C4-2B (cell line): ENCODE measurements at regions not wholly inside any gene's neighbourhood (a gene's known extent, or its start where the extent isn't known, plus 50 kb on each side); places are given as distances from the start of the nearest gene placed in this dataset.

Experiments used
- H3K27ac ChIP-seq: fragments of 450-650 bp; 2 replicates; pipeline ENCODE4 v1.5.1; 2017
- ZFX ChIP-seq: fragments of 450-650 bp; IDR thresholded peaks from 2 replicates; pipeline ENCODE4 v1.6.1; 2017
- TF ChIP-seq, protein P1 (sequence below): fragments of 450-650 bp; conservative IDR thresholded peaks from 2 replicates; pipeline ENCODE4 v1.5.1; 2017; ENCODE audit warnings: mild to moderate bottlenecking

DNA sequence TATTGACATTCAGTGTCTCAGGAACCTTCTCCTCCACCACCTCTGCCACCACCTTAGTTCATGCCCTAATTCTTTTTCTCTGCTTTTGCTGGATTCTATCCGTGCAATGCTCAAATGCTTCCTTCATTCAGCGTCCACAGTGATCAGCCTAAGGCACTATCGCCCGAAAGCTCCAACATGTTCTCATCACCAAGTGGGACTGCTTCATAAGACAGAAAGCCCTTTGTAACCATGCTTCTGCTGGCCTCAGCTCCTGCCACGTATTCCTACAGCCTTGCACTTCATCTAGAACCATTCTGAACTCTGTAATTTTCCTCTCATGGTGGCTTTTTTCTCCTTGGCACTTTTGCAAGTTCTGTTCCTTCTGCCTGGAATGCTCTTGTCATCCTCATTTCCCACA lies 222.9 kb downstream of the HNMT start:
- TF ChIP-seq, protein P1, sequence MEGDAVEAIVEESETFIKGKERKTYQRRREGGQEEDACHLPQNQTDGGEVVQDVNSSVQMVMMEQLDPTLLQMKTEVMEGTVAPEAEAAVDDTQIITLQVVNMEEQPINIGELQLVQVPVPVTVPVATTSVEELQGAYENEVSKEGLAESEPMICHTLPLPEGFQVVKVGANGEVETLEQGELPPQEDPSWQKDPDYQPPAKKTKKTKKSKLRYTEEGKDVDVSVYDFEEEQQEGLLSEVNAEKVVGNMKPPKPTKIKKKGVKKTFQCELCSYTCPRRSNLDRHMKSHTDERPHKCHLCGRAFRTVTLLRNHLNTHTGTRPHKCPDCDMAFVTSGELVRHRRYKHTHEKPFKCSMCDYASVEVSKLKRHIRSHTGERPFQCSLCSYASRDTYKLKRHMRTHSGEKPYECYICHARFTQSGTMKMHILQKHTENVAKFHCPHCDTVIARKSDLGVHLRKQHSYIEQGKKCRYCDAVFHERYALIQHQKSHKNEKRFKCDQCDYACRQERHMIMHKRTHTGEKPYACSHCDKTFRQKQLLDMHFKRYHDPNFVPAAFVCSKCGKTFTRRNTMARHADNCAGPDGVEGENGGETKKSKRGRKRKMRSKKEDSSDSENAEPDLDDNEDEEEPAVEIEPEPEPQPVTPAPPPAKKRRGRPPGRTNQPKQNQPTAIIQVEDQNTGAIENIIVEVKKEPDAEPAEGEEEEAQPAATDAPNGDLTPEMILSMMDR: no peak
- TF ChIP-seq ZFX: no peak

DNA sequence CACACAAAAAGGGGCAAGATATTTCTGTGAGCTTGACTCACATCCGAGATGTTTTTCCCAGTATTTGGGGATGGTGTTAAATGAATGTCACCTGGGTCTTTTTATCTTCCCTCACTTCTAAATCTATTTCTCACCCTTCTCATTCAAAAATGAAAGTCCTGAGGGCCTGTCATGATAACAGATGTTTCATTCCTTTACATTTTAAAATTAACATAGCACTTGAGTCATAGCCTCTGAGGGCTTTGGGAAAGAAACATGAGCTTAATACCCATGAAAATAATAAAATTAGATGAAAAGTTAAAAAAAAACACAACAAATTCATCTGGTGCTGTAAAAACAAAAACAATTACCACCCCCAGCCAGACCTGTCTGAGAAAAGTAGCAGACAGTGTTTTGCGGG lies 226.7 kb downstream of the HNMT start:
- TF ChIP-seq ZFX: no peak
- TF ChIP-seq, protein P1: no peak
- H3K27ac ChIP-seq: no peak overlapping the region

More for the DNA sequence above, 222.9 kb downstream of the HNMT start:
- H3K27ac ChIP-seq: no peak overlapping the region

DNA sequence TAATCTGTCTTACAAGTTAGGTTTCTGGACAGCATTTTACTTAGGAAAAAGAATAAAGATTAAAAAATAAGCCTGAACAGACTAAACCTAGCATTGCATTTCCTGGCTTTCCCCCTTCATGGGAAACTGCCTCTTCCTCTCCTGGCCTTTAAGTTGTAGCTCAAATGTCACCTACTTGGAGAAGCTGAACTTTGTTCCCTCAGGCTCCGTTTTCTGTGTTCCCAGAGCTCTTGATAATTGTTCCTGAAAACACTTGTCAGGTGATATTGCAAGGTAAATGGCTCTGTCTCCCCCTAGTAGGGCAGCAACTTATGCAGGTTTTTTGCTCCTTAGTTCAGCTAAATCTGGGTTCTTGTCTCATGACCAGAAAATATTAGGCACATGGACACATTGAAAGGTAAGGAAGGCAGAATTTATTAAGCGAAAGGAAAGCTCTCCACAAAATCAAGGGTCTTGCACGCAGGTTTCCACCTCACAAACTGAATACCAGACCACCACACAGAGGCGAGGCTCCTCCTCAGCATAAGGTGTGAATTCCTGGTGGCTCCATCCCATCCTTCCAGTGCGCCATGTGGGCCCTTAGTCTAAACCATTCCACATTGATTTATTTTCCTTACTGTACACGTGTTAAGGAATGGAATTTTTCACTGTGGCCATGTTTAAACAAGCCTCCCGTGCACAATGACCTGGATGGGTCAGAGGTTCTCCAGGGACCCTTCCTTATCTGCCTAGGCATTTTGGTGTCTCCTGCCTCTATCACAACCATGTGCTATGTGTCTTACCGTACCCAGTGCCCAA lies 229.3 kb downstream of the HNMT start:
- H3K27ac ChIP-seq: no peak overlapping the region
- TF ChIP-seq ZFX: no peak
- TF ChIP-seq, protein P1: no peak

DNA sequence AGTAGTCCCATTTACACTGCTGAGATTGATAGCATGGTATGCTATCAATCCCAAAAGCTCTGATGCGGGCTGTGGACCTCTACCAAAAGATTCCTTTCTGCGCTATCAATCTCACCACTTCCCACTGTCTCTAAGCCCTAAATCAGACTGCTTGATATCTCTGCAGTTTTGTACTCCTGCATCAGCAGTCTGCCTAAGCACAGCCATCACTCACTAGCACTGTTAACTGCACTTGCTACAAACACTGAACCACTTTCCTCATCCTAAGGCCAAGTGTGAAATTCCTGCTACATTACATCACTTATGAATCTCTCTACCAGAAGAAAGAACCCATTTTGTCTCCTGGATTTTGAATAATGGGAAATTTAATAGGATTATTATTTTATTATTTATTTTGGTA lies 237.0 kb downstream of the HNMT start:
- TF ChIP-seq ZFX: no peak
- no peak overlapping the region for H3K27ac ChIP-seq

DNA sequence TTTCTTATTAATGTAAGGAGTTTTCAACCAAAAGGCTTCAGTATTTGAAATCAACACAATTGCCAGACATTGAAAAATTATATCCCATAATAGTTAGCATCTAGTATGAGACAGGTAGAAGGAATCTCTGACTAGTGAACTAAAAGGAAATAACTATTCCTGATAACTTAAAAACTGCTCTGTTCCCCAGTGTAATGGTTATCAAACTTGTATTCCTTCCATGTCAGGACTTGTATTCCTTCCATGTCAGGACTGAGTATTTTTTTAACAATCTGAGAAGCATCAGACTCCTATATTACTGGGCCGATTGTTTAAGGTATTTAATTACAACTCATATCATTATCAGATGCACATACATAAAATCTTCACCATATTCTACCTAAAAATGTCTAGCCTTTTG lies 238.5 kb downstream of the HNMT start:
- no peak overlapping the region for H3K27ac ChIP-seq
- no peak for TF ChIP-seq ZFX
- TF ChIP-seq, protein P1: no peak

DNA sequence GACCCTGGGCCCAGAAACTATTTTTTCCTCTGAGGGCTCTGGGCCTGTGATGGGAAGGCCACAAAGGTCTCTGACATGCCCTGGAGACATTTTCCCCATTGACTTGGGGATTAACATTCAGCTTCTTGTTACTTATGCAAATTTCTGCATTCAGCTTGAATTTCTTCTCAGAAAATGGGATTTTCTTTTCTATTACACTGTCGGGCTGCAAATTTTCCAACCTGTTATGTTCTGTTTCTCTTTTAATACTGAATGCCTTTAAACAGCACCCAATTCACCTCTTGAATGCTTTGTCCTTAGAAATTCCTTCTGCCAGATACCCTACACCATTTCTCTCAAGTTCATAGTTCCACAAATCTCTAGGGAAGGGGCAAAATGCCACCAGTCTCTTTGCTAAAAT lies 241.0 kb downstream of the HNMT start:
- no peak overlapping the region for H3K27ac ChIP-seq
- TF ChIP-seq ZFX: no peak
- TF ChIP-seq, protein P1: no peak

DNA sequence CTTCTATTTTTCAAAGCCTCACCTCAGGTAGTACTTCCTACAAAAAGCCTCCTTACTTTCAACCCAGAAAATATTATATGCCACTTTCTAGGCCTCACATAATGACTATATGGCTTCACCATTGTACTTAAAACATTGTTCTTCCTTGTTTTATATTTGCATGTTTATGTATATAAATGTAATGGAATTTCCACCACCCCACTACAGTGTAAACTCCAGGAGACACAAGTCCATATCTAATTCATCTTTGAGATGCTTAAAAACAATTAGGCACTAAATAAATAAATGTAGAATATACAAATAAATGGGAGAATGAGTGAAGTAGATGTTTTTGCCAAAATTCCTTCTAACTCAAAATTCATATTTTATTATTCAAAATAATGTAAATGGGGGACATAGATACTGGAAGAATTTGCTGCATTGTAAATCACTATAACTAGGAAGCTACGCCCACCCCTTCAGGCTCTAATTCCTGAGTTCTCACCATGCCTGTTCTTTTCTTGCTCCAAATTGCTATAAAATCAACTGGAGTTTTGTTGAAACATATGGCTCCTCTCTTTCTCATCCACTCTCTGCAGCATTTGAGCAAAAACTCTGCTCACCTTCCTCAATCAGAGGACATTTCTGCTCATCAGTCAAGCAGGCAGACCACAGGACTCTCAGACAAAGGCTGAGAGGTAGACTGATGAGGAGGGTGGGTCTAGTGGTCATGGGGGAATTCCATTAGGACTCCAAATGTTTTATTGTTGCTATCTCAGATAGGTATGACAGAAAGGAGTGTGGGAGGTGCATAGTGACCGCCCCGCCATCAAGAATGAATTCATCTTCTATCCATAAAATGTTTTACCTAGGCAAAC lies 243.0 kb downstream of the HNMT start:
- H3K27ac ChIP-seq: no peak overlapping the region
- no peak for TF ChIP-seq ZFX
- TF ChIP-seq, protein P1: no peak
